ENCODE measurements at regions not wholly inside any gene's neighbourhood (a gene's known extent, or its start where the extent isn't known, plus 50 kb on each side); places are given as distances from the start of the nearest gene placed in this dataset.

GRCh38 chr10:130998046-130998435 is 313.5 kb downstream of the TCERG1L start:
- CTCF ChIA-PET = no interaction called here
- no TSS peak for BruUV-seq (replicated peaks)
- intact Hi-C loops (cut with micrococcal nuclease; ENCODE audit: unreplicated experiment) = no loop called here
- Mint-ChIP-seq H3K9me3 (ENCODE audit: low read depth, unreplicated experiment) (peaks cover 6% of the 10 kb centered on the region), H3K27ac (ENCODE audit: unreplicated experiment) (no peak overlapping the region), H3K27me3 (ENCODE audit: unreplicated experiment) (no peaks in the 10 kb centered on the region), H3K36me3 (ENCODE audit: insufficient read depth, unreplicated experiment) (no peaks in the 10 kb centered on the region), H3K4me1 (ENCODE audit: low read depth, unreplicated experiment) (no peaks in the 10 kb centered on the region), H3K4me3 (ENCODE audit: low read depth, unreplicated experiment) (no peak overlapping the region)
- no peak for DNase-seq
- TF ChIP-seq CTCF (IDR thresholded peaks at IDR 0.05; ENCODE audit: unreplicated experiment) = no peak

GRCh38 chr10:130998642-130999041 is 312.9 kb downstream of the TCERG1L start:
- Mint-ChIP-seq H3K4me1 (ENCODE audit: low read depth, unreplicated experiment) (no peaks in the 10 kb centered on the region), H3K9me3 (ENCODE audit: low read depth, unreplicated experiment) (peaks cover 6% of the 10 kb centered on the region), H3K36me3 (ENCODE audit: insufficient read depth, unreplicated experiment) (no peaks in the 10 kb centered on the region), H3K27me3 (ENCODE audit: unreplicated experiment) (no peaks in the 10 kb centered on the region), H3K4me3 (ENCODE audit: low read depth, unreplicated experiment) (no peak overlapping the region), H3K27ac (ENCODE audit: unreplicated experiment) (no peak overlapping the region)
- intact Hi-C loops (cut with micrococcal nuclease; ENCODE audit: unreplicated experiment) = no loop called here
- no TSS peak for BruUV-seq (replicated peaks)
- no peak for TF ChIP-seq CTCF (IDR thresholded peaks at IDR 0.05; ENCODE audit: unreplicated experiment)
- CTCF ChIA-PET = no interaction called here
- no peak for DNase-seq

- H3K4me3 Mint-ChIP-seq (ENCODE audit: low read depth, unreplicated experiment) = no peak overlapping the region
- H3K27me3 Mint-ChIP-seq (ENCODE audit: unreplicated experiment) = no peaks in the 10 kb centered on the region
- H3K9me3 Mint-ChIP-seq (ENCODE audit: low read depth, unreplicated experiment) = peaks cover 6% of the 10 kb centered on the region
- CTCF ChIA-PET = no interaction called here
- H3K36me3 Mint-ChIP-seq (ENCODE audit: insufficient read depth, unreplicated experiment) = no peaks in the 10 kb centered on the region
- no peak for TF ChIP-seq CTCF (IDR thresholded peaks at IDR 0.05; ENCODE audit: unreplicated experiment)
- H3K27ac Mint-ChIP-seq (ENCODE audit: unreplicated experiment) = no peak overlapping the region
- DNase-seq = no peak
- no peaks in the 10 kb centered on the region for H3K4me1 Mint-ChIP-seq (ENCODE audit: low read depth, unreplicated experiment)
- no TSS peak for BruUV-seq (replicated peaks)
- intact Hi-C loops (cut with micrococcal nuclease; ENCODE audit: unreplicated experiment) = no loop called here
These were observed 311.9 kb downstream of the TCERG1L start for GRCh38 chr10:130999376-131000202.

- no peaks in the 10 kb centered on the region for H3K4me1 Mint-ChIP-seq (ENCODE audit: low read depth, unreplicated experiment)
- no peak for DNase-seq
- no peaks in the 10 kb centered on the region for H3K27me3 Mint-ChIP-seq (ENCODE audit: unreplicated experiment)
- peaks cover 6% of the 10 kb centered on the region for H3K9me3 Mint-ChIP-seq (ENCODE audit: low read depth, unreplicated experiment)
- TF ChIP-seq CTCF (IDR thresholded peaks at IDR 0.05; ENCODE audit: unreplicated experiment) = no peak
- CTCF ChIA-PET = no interaction called here
- no TSS peak for BruUV-seq (replicated peaks)
- no peak overlapping the region for H3K4me3 Mint-ChIP-seq (ENCODE audit: low read depth, unreplicated experiment)
- H3K27ac Mint-ChIP-seq (ENCODE audit: unreplicated experiment) = no peak overlapping the region
- intact Hi-C loops (cut with micrococcal nuclease; ENCODE audit: unreplicated experiment) = no loop called here
- H3K36me3 Mint-ChIP-seq (ENCODE audit: insufficient read depth, unreplicated experiment) = no peaks in the 10 kb centered on the region
These were observed 311.3 kb downstream of the TCERG1L start for GRCh38 chr10:131000244-131000643.
